Frontal cortex (tissue), 3 donors: ENCODE measurements at regions not wholly inside any gene's neighbourhood (a gene's known extent, or its start where the extent isn't known, plus 50 kb on each side); places are given as distances from the start of the nearest gene placed in this dataset.
"Not testable (repeated sequence)": the region's sequence is repeated elsewhere in the genome, so short reads cannot be mapped to it uniquely, and the experiment has no call there.

Experiments
- DNase-seq, 2 donors: peaks; one replicate each; pipeline ENCODE4 v3.0.0; 2012; ENCODE audit warnings: low spot score in 2 of 2
- FAIRE-seq: peaks from 2 replicates; lab custom pipeline; 2012; peaks lifted over from hg19 to GRCh38; lab: Jason Lieb, UNC
- donor health status: control.
- donor health status: control.
- donor health status: control.

- not testable (repeated sequence) for FAIRE-seq, DNase-seq
Measured at GRCh38 chr12:84103886-84104285, 808.7 kb downstream of the SLC6A15 start.

DNA sequence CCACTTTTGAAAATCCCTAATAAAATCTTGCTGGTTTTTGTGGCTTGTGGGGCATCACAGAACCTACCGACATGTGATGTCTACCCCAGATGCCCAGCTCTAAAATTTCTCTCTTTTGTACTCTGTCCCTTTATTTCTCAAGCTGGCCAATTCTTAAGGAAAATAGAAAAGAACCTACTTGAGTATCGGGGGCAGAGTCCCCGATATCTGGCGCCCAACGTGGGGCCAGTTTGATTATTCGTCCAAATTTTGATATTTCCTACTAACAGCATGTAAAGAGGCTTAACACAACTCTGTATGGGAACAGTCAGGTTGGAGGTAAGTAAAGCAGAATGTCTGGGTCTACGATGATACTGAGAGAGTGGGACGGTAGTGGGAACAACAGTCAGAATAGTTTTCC, 810.6 kb downstream of the SLC6A15 start:
- not testable (repeated sequence) for FAIRE-seq, DNase-seq

DNA sequence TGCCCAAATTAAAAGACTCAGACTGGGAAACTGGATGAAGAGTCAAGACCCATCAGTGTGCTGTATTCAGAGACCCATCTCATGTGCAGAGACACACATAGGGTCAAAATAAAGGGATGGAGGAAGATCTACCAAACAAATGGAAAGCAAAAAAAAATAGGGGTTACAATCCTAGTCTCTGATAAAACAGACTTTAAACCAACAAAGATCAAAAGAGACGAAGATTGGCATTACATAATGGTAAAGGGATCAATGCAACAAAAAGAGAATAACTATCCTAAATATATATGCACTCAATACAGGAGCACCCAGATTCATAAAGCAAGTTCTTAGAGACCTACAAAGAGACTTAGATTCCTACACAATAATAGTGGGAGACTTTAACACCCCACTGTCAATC, 813.0 kb downstream of the SLC6A15 start:
- DNase-seq, FAIRE-seq: not testable (repeated sequence)

DNA sequence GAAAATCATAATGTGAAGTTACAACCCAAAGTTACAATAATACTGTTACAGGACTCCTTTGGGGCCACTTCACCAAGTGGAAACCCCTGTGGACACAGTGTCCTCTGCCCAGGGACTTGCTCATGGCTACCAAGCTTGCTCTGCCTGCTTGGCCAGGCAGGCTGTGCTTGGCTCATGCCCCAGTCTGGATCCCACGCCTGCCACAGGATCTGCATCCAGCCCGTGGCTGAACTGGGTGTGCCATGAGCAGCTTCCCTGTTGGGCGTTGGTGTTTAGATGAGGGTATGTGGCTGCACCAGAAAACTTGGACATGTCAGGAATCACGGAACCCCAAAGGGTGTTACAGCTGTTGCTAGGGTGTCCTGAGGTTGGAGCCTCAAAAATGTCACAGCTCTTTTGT, 820.9 kb downstream of the SLC6A15 start:
- DNase-seq, result no peak
- FAIRE-seq, result no peak

DNA sequence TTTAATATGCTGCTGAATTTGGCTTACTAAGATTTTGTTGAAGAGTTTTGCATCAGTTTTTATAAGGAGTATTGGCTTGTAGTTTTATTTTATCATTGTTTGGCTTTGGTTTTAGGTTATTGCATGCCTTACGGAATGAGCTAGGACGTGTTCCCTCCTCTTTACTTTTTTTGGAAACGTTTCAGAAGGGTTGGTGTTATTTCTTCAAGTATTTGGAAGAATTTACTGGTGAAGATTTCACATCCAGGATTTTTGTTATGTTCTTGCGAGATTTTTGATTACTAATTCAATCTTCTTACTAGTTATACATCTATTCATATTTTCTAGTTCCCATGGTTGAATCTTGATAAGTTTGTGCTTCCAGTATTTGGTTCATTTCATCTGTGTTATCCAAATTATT, 823.2 kb downstream of the SLC6A15 start:
- DNase-seq (no peak), FAIRE-seq (no peak)

- no peak for FAIRE-seq
Measured at GRCh38 chr12:84085046-84085445, 827.6 kb downstream of the SLC6A15 start.

GRCh38 chr12:84079626-84080025, 833.0 kb downstream of the SLC6A15 start:
- FAIRE-seq, result no peak

More at GRCh38 chr12:84085046-84085445, 827.6 kb downstream of the SLC6A15 start:
- no peak for DNase-seq

DNA sequence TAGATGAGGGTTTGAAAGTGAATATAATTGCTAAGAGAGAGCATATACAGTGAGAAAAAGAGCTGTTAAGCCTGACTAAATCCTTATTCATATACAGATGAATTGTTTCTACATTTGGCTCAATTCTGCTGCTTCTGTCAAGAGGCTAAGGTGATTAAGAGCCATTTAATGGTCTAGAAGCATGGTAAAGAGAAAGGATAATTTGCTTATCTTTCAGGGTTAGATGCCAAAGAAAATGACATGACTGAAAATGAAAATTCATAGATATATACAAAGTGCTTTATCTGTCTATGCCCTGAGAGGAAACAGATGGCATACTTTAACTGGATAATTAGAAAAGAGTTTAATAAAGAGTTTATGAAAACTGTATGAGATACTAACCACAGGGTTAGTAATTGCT, 834.9 kb downstream of the SLC6A15 start:
- no peak for FAIRE-seq

More at GRCh38 chr12:84079626-84080025, 833.0 kb downstream of the SLC6A15 start:
- DNase-seq, result no peak

GRCh38 chr12:84075991-84076390, 836.6 kb downstream of the SLC6A15 start:
- no peak for FAIRE-seq
- no peak for DNase-seq

More for the DNA sequence above, 834.9 kb downstream of the SLC6A15 start:
- DNase-seq, result no peak

DNA sequence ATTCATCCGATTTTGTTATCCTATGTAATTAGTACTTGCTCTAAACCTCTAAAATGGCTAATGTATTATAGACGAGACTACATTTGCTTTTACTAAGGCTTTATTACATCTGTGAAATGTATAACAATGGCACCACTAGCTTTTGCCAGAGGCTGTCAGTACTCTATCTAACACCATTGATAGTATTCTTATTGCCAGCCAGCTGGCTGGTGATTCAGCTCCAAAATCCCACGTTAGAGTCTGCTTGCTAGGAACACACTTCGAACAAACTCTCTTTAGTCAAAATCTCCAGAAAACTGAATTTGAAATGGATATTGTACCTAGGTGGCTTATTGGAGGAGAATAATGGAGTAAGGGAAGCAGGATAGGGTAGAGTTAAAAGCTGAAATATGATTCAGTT, 839.2 kb downstream of the SLC6A15 start:
- DNase-seq (no peak), FAIRE-seq (no peak)

DNA sequence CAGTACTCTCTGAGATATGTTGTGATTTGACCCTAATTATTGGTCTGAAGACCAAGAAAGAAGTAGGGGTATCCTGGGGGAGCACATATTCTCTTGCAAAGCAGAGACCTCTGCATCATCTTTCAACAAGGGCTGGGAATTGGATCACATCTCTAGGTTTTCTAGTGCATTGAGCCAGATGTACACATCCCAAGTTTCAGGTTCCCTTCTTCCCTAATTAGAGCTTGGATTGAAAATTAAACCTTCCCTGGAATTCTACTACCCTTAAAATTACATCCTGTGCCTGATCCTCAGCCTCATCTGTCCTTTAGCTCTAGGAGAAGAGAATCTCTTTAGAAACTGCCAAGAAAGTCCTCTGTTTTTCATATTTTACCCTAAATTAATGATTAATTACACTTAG, 839.6 kb downstream of the SLC6A15 start:
- FAIRE-seq, result no peak

DNA sequence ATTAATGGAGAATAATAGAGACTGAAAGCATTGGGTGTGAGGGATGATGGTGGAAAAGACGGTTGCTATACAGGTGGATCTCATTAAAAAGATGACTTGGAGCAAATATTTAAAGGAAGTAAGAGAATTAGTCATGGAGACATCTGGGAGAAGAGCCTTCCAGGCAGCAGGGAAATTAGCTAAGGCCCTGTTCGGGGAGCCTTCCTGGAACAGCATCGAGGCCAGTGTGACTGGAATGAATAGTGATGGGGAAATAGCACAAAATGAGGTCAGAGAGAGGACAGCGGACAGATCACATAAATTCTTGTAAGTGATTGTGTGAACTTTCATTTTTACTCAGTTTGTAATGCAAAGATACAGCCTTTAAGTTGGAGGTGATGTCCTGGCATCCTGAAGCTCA, 842.3 kb downstream of the SLC6A15 start:
- FAIRE-seq (no peak), DNase-seq (no peak)

More for the DNA sequence above, 839.6 kb downstream of the SLC6A15 start:
- no peak for DNase-seq

DNA sequence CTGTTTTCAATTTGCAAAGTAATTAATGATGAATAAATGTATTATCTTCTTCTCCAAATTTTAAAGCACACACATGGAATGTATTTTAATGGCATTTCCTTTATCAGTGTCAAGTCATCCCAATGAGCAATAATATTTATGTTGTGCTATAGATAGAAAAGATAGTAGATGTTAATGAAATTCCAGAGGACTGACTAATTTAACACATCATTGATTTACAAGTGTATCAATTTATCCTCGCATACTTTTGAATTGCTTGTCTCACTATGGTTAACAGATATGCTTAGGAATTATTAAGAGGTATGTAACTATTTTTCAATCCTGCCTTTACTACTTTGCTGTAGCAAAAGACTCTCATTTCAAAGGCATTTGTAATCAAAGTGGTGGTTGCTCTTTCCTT, 842.9 kb downstream of the SLC6A15 start:
- FAIRE-seq (no peak), DNase-seq (no peak)

- FAIRE-seq, result no peak
- DNase-seq, result no peak
Measured at GRCh38 chr12:84069198-84069597, 843.4 kb downstream of the SLC6A15 start.

DNA sequence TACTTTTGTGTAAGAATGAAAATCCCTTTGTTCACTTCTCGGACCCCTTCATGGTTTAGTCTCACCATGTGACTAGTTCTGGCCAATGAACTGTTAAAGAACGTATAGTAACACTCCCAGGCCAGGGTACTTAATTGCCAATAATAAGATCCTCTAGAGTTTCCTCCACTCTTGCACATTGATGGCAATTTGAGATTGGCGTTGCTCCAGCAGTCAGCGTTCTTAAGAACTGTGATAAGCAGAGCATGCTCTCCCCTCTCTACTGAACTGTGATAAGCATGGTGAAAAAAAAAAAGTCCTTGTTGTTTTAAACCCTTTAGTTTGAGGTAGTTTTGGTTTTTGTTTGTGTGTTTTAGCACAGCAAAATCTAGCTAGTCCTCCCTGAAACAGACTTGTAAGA, 854.5 kb downstream of the SLC6A15 start:
- DNase-seq, result no peak

GRCh38 chr12:84054811-84055210, 857.8 kb downstream of the SLC6A15 start:
- DNase-seq (no peak), FAIRE-seq (no peak)

More for the DNA sequence above, 854.5 kb downstream of the SLC6A15 start:
- no peak for FAIRE-seq

DNA sequence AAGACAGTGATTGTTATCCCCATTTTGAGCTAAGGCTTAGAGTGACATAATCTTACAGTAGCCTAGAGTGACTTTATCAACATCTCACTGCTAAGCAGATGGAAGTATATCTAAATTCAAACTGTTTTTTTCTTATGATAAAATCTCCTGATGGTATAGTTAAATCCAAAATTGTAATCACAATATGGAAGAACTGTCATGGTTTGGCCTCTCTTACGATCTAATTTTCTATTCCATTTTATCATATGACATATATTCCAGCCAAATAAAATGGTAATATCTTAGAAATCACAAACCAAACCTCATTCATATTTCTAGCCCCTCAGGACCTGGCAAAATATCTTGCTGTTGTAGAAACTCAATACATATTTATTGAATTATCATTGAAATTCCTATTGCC, 864.7 kb downstream of the SLC6A15 start:
- no peak for FAIRE-seq
- no peak for DNase-seq

GRCh38 chr12:84046859-84047258, 865.7 kb downstream of the SLC6A15 start:
- FAIRE-seq (no peak), DNase-seq (no peak)

DNA sequence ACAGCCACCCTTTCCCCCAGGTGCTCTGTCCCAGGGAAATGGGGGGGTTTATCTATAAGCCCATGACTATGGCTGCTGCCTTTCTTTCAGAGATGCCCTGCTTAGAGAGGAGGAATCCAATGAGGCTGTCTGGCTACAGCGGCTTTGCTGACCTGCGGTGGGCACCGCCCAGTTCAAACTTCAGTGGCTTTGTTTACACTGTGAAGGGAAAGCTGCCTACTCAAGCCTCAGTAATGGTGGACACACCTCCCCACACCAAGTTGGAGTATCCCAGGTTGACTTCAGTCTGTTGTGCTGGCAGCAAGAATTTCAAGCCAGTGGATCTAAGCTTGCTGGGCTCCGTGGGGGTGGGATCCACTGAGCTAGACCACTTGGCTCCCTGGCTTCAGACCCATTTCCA, 869.2 kb downstream of the SLC6A15 start:
- DNase-seq (no peak), FAIRE-seq (no peak)

GRCh38 chr12:84038242-84038641, 874.4 kb downstream of the SLC6A15 start:
- DNase-seq (no peak), FAIRE-seq (no peak)

DNA sequence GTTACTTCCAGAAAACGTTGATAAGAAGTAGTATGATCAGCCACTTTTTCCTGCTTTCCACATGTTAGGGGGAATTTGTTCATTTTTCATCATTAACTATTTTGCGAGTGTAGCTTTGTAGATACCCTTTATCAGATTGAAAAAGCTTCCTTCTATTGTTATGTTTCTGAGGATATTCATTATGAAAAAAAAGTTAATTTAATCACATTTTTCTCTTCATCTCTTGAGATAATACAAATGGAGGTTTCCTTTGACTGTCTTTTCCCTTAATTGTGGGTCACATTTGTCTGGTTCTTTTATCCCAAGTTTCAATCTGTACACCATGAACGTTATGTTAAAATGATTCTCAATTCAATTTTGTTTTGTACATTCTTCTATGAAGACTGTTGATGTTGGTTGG, 875.7 kb downstream of the SLC6A15 start:
- FAIRE-seq (no peak), DNase-seq (no peak)

DNA sequence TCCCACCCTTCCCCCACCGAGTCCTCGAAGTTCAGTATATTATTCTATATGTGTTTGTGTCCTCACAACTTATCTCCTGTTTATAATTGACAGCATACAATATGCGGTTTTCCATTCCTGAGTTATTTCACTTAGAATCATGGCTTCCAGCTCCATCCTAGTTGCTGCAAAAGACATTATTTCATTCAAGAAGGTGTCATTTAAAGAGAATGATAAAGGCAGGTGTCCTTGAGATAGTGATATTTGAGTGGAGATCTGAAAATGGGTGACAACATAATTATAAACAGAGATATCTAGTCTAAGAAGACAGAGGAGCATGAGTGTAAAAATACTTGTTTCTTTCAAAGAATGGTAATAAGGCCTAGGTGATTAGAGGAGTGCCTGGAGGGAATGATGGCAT, 876.8 kb downstream of the SLC6A15 start:
- DNase-seq (no peak), FAIRE-seq (no peak)

DNA sequence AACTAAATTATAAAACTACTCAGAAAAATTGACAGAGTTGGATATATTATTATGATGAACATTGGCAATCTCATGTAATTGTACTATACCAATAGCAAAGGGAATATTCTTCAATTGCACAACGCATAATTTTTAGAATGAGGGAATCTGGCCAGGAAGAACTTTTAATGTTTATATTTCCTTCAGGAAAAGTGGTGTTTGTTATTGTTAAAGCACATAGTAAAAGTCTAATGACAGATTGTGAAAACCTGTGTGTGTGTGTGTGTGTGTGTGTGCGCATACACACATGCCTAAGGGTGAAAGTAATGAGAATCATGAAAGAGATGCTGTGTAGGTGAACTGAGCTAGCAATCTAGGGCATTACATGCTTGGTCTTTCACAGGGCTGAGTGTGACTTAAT, 877.7 kb downstream of the SLC6A15 start:
- FAIRE-seq, result no peak

More for the DNA sequence above, 877.7 kb downstream of the SLC6A15 start:
- DNase-seq, result no peak
